ENCODE measurements at regions not wholly inside any gene's neighbourhood (a gene's known extent, or its start where the extent isn't known, plus 50 kb on each side); places are given as distances from the start of the nearest gene placed in this dataset.

DNA sequence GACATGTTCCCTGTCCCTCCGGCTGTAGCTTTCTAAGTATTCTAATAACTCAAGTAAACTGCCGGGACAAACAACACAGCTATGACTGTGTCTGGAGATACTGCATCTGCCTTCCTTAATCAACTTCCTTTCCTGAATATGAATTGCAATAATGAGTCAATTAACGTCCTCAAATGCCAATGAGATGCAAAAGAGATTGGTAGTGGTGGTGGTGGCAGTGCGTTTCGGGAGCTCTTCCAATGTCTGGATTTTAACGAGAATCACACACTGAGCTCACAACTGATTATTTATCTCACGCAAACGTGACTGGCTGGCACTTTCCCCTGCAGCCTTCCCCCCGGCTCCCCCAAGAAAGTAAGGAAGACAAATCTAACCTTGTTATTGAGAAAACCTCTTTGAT, 226.1 kb upstream of the GK2 start:
- Histone ChIP-seq H3K9ac (replicated peaks; ENCODE audit: extremely low read depth, insufficient read depth, low read length) (no peak overlapping the region), H3K4me2 (ENCODE audit: insufficient read depth, low read length) (no peak overlapping the region), H3K9me1 (replicated peaks; ENCODE audit: control insufficient read depth, extremely low read depth, insufficient read depth, low read length) (no peaks in the 10 kb centered on the region), H3K36me3 (ENCODE audit: control insufficient read depth in 2 of 2, extremely low read depth in 1 of 2, insufficient read depth in 2 of 2, low read length in 2 of 2) (no peaks in the 10 kb centered on the region), H3K9me3 (replicated peaks; ENCODE audit: control insufficient read depth, insufficient read depth, low read length) (no peaks in the 10 kb centered on the region), H3K79me2 (ENCODE audit: control insufficient read depth, insufficient read depth, low read length) (no peaks in the 10 kb centered on the region), H3K4me1 (ENCODE audit: control insufficient read depth, extremely low read depth, insufficient read depth, low read length) (no peaks in the 10 kb centered on the region), H3K27ac (ENCODE audit: insufficient read depth, low read depth, low read length) (no peak overlapping the region), H4K20me1 (replicated peaks; ENCODE audit: control insufficient read depth, extremely low read depth, insufficient read depth, low read length) (no peaks in the 10 kb centered on the region), H2AFZ (ENCODE audit: low read depth, low read length) (no peak overlapping the region), H3K27me3 (ENCODE audit: control insufficient read depth in 2 of 2, insufficient read depth in 2 of 2, low read length in 2 of 2) (no peaks in the 10 kb centered on the region), H3K4me3 (replicated peaks in 1 of 3; ENCODE audit: insufficient read depth in 1 of 3, low read depth in 1 of 3, low read length in 3 of 3) (no peak overlapping the region)
- intact Hi-C loops (cut with micrococcal nuclease) (no loop called here), dilution Hi-C loops (cut with MboI; ENCODE audit: extremely low pct_ligation_motif_present, low sequenced_read_pairs) (no loop called here)
- FAIRE-seq (no peak), DNase-seq (ENCODE audit: low read depth, low spot score) (no peak)
- BruUV-seq (replicated peaks), result no TSS peak
- no peak for TF ChIP-seq POLR2AphosphoS5 (IDR thresholded peaks at IDR 0.05; ENCODE audit: insufficient read depth, low read depth, low read length)
- no peak for TF ChIP-seq EZH2 (IDR thresholded peaks at IDR 0.05; ENCODE audit: borderline replicate concordance, low read depth, low read length, severe bottlenecking)
- TF ChIP-seq FOS (IDR thresholded peaks at IDR 0.05; ENCODE audit: borderline replicate concordance, insufficient read depth, low read length), result no peak
- ChIA-PET CTCF (interaction anchor here (0.9 to 1.5 kb wide), 2 partner anchors 9 to 17 kb away, joined by 3 to 4 read pairs; no protein-coding TSS in a partner anchor), POLR2A (no interaction called here)

DNA sequence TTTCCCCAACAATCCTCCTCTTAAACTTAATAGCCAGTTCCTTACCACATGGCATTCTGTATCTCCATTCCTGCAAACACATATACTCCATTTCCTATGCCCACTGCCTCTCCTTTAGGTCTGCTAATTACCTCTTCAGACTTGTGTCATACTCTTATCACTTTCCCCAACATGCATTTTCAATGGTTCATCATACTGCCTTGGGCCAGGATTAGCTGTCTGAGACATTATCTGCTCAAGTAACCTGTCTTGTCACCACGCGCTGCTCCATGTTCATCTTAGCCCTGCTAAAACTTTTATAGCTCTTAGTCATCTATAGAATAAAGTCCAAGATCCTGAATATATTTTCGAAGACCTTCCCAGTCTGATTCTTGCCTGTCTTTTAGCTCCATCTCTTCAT, 224.1 kb upstream of the GK2 start:
- H3K9me3 ChIP-seq (replicated peaks; ENCODE audit: control insufficient read depth, insufficient read depth, low read length), result no peaks in the 10 kb centered on the region
- no peaks in the 10 kb centered on the region for H3K27me3 ChIP-seq (ENCODE audit: control insufficient read depth in 2 of 2, insufficient read depth in 2 of 2, low read length in 2 of 2)
- H3K9ac ChIP-seq (replicated peaks; ENCODE audit: extremely low read depth, insufficient read depth, low read length), result no peak overlapping the region
- no peak overlapping the region for H2AFZ ChIP-seq (ENCODE audit: low read depth, low read length)
- POLR2A ChIA-PET, result no interaction called here
- no peaks in the 10 kb centered on the region for H3K4me1 ChIP-seq (ENCODE audit: control insufficient read depth, extremely low read depth, insufficient read depth, low read length)
- CTCF ChIA-PET, result interaction anchor here (1.0 to 1.5 kb wide), 2 partner anchors 23 to 26 kb away, joined by 3 to 5 read pairs; no protein-coding TSS in a partner anchor
- H3K27ac ChIP-seq (ENCODE audit: insufficient read depth, low read depth, low read length), result no peak overlapping the region
- no peak overlapping the region for H3K4me2 ChIP-seq (ENCODE audit: insufficient read depth, low read length)
- DNase-seq (ENCODE audit: low read depth, low spot score) (no peak), FAIRE-seq (no peak)
- H3K36me3 ChIP-seq (ENCODE audit: control insufficient read depth in 2 of 2, extremely low read depth in 1 of 2, insufficient read depth in 2 of 2, low read length in 2 of 2), result no peaks in the 10 kb centered on the region
- H3K4me3 ChIP-seq (replicated peaks in 1 of 3; ENCODE audit: insufficient read depth in 1 of 3, low read depth in 1 of 3, low read length in 3 of 3), result no peak overlapping the region
- intact Hi-C loops (cut with micrococcal nuclease) (no loop called here), dilution Hi-C loops (cut with MboI; ENCODE audit: extremely low pct_ligation_motif_present, low sequenced_read_pairs) (no loop called here)
- no peaks in the 10 kb centered on the region for H3K9me1 ChIP-seq (replicated peaks; ENCODE audit: control insufficient read depth, extremely low read depth, insufficient read depth, low read length)
- BruUV-seq (replicated peaks), result no TSS peak
- H4K20me1 ChIP-seq (replicated peaks; ENCODE audit: control insufficient read depth, extremely low read depth, insufficient read depth, low read length), result no peaks in the 10 kb centered on the region
- TF ChIP-seq EZH2 (IDR thresholded peaks at IDR 0.05; ENCODE audit: borderline replicate concordance, low read depth, low read length, severe bottlenecking) (no peak), GATA2 (IDR thresholded peaks at IDR 0.05; ENCODE audit: insufficient read depth, insufficient read length, low read depth, low read length) (no peak), JUN (IDR thresholded peaks at IDR 0.05; ENCODE audit: borderline replicate concordance, insufficient read depth, insufficient read length, low read depth) (no peak), FOS (IDR thresholded peaks at IDR 0.05; ENCODE audit: borderline replicate concordance, insufficient read depth, low read length) (no peak), MYC (IDR thresholded peaks at IDR 0.05; ENCODE audit: low read depth, low read length) (no peak), POLR2A (IDR thresholded peaks at IDR 0.05; ENCODE audit: low read depth, low read length) (no peak), POLR2AphosphoS5 (IDR thresholded peaks at IDR 0.05; ENCODE audit: insufficient read depth, low read depth, low read length) (no peak)
- TF ChIP-seq, protein P1, sequence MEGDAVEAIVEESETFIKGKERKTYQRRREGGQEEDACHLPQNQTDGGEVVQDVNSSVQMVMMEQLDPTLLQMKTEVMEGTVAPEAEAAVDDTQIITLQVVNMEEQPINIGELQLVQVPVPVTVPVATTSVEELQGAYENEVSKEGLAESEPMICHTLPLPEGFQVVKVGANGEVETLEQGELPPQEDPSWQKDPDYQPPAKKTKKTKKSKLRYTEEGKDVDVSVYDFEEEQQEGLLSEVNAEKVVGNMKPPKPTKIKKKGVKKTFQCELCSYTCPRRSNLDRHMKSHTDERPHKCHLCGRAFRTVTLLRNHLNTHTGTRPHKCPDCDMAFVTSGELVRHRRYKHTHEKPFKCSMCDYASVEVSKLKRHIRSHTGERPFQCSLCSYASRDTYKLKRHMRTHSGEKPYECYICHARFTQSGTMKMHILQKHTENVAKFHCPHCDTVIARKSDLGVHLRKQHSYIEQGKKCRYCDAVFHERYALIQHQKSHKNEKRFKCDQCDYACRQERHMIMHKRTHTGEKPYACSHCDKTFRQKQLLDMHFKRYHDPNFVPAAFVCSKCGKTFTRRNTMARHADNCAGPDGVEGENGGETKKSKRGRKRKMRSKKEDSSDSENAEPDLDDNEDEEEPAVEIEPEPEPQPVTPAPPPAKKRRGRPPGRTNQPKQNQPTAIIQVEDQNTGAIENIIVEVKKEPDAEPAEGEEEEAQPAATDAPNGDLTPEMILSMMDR (IDR thresholded peaks at IDR 0.05; ENCODE audit: extremely low read depth in 1 of 2, insufficient read depth in 1 of 2, low read depth in 1 of 2, low read length in 2 of 2), result no peak
- TF ChIP-seq, protein P2, sequence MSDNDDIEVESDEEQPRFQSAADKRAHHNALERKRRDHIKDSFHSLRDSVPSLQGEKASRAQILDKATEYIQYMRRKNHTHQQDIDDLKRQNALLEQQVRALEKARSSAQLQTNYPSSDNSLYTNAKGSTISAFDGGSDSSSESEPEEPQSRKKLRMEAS (IDR thresholded peaks at IDR 0.05; ENCODE audit: insufficient read depth, insufficient read length), result no peak
- H3K79me2 ChIP-seq (ENCODE audit: control insufficient read depth, insufficient read depth, low read length), result no peaks in the 10 kb centered on the region
